Aorta (tissue), 5 donors: ENCODE measurements at regions not wholly inside any gene's neighbourhood (a gene's known extent, or its start where the extent isn't known, plus 50 kb on each side); places are given as distances from the start of the nearest gene placed in this dataset.

Source experiments
- ATAC-seq: fragments of 200-7000 bp; cut with Tn5 transposase; one replicate; pipeline ENCODE4 v1.9.1; 2022; ENCODE audit warnings: moderate library complexity; ENCODE audit not compliant: low FRiP score
- DNase-seq, 2 donors: peaks; one replicate each; pipeline ENCODE4 v3.0.0-alpha.2; 2020
- H3K27ac ChIP-seq, 2 donors: one replicate each; pipeline ENCODE4 v1.5.1; 2013; ENCODE audit warnings: low read length in 2 of 2, mild to moderate bottlenecking in 2 of 2, moderate library complexity in 2 of 2, control low read depth in 1 of 2, inconsistent platforms in 1 of 2, low read depth in 1 of 2
- H3K27me3 ChIP-seq, 2 donors: one replicate each; pipeline ENCODE4 v1.6.1; 2013; ENCODE audit warnings: control low read depth in 1 of 2, low read length in 1 of 2, mild to moderate bottlenecking in 1 of 2, moderate library complexity in 1 of 2; ENCODE audit not compliant: insufficient read depth in 2 of 2, control insufficient read depth in 1 of 2
- H3K36me3 ChIP-seq, 2 donors: one replicate each; pipeline ENCODE4 v1.6.1; 2013; ENCODE audit warnings: control low read depth in 1 of 2, low read length in 1 of 2, mild to moderate bottlenecking in 1 of 2; ENCODE audit not compliant: insufficient read depth in 2 of 2, control insufficient read depth in 1 of 2
- H3K4me1 ChIP-seq, 2 donors: one replicate each; pipeline ENCODE4 v1.6.1; 2013; ENCODE audit warnings: low read length in 2 of 2, control low read depth in 1 of 2, mild to moderate bottlenecking in 1 of 2, moderate library complexity in 1 of 2; ENCODE audit not compliant: insufficient read depth in 2 of 2, control insufficient read depth in 1 of 2
- H3K4me3 ChIP-seq, 2 donors: one replicate each; pipeline ENCODE4 v1.5.1; 2013; ENCODE audit warnings: low read length in 2 of 2, control low read depth in 1 of 2, mild to moderate bottlenecking in 1 of 2
- H3K9me3 ChIP-seq: one replicate; pipeline ENCODE4 v1.6.1; 2013; ENCODE audit warnings: mild to moderate bottlenecking, low read length; ENCODE audit not compliant: control insufficient read depth
- WGBS, 2 donors: extraction: QIAGEN DNeasy Blood & Tissue Kit; methylation state at CpG; one replicate each; pipeline ENCODE4 v1.1.7; 2013; 5-methylcytosine and 5-hydroxymethylcytosine counted together
- intact Hi-C, 2 donors: fragments of 100-400 bp; cut with DNase I; formaldehyde crosslinking; loops; one replicate each; pipeline versions ENCODE4 v1.14.2 to v1.15.0; 2022
- donor health status: healthy with polysubstance abuse.
- donor health status: Bipolar disorder and iron deficiency.
- donor health status: DM: no; HTN: no; CAD: no.
- donor health status: DM: no; HTN: no; CAD: no.
- donor health status: DM: yes; HTN: yes; CAD: no.

DNA sequence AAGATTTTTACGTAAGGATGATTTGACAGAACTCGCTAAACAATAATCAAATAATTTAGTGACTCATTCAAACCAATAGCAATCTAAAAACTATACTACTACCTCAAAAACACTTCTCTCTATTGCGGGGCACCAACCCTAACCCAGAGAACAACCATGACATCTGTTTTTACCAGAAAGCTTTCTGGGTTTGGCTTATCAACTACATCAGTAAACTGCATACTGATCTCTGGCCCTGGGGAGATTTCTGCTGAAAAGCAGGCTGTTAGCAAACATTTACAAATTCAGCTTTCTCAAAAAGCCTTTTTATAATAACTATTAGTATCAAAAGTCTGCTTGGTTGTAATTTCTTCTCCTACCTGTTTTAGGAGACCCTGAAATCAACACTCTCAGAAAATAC lies 144.5 kb upstream of the ZWINT start:
- WGBS, 2 donors = 90 to 92% methylated on average over 3 of the region's 3 CpGs
- no peak for DNase-seq
- ATAC-seq = no peak
- Histone ChIP-seq H3K4me1 (no peaks in the 10 kb centered on the region), H3K27ac (no peak overlapping the region), H3K4me3 (no peak overlapping the region), H3K36me3 (no peaks in the 10 kb centered on the region), H3K9me3 (no peaks in the 10 kb centered on the region), H3K27me3 (no peaks in the 10 kb centered on the region)
- intact Hi-C loops = no loop called here

DNA sequence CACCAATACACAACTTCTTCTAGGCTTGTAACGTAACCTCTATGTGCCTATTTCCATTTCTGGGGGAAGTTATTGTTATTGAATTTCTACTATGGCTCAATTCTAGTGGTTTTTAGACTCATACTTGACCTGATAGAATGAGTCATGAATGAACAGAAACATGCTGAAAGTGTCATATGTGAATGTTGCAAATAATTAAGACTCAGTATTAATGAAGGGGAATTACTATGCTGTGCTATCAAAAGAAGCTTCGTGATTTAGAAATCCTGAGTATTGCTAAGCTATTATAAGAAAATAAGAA lies 135.1 kb upstream of the ZWINT start:
- DNase-seq = no peak
- no peak for ATAC-seq
- Histone ChIP-seq H3K27me3 (no peaks in the 10 kb centered on the region), H3K9me3 (no peaks in the 10 kb centered on the region), H3K4me1 (no peaks in the 10 kb centered on the region), H3K4me3 (no peak overlapping the region), H3K27ac (no peak overlapping the region), H3K36me3 (no peaks in the 10 kb centered on the region)
- WGBS, 2 donors = 74 to 77% methylated on average over 2 of the region's 2 CpGs
- intact Hi-C loops = no loop called here

DNA sequence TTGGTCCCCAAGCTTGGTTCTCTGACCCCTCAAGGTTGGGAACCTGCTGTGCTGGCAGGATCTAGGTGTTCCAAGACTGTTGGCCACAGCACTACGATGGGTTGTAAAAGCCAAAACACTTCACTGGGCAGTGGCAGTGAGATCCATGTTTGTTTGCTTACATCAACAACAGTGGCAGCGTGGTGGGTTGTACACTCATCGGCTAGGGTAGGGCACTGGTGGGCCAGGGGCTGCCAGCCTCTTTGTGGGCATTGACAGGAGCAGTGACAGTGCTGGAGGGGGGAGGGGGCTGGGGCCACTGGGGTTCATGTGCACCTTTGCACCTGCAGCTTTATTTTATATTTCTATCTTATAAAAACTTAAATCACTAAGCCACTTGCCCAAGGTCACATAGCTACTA lies 126.7 kb upstream of the ZWINT start:
- H3K4me1 ChIP-seq = no peaks in the 10 kb centered on the region
- no peak overlapping the region for H3K27ac ChIP-seq
- H3K4me3 ChIP-seq = no peak overlapping the region
- ATAC-seq (no peak), DNase-seq (no peak)
- intact Hi-C loops = no loop called here
- WGBS, 2 donors = 90 to 92% methylated on average over 3 of the region's 3 CpGs
- no peaks in the 10 kb centered on the region for H3K36me3 ChIP-seq
- H3K9me3 ChIP-seq = no peaks in the 10 kb centered on the region
- no peaks in the 10 kb centered on the region for H3K27me3 ChIP-seq

DNA sequence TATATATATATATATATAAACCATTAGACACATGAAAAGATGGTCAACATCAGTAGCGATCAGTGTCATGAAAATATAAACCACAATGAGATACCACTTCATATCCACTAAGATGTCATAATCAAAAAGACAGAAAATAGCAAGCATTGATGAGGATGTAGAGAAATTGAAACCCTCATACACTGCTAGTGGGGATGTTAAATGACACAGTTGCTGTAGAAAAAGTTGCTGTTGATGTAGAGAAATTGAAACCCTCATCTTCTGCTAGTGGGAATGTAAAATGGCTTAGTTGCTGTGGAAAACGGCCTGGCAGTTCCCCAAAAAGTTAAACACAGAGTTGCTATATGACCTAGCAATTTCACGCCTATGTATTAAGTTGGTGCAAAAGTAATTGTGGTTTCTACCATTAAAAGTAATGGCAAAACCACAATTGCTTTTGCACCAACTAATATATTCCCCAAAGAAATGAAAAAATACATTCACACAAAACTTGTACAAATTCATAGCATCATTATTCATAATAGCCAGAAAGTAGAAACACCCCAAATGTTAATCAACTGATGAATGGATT lies 120.5 kb upstream of the ZWINT start:
- WGBS, 2 donors = 62 to 64% methylated on average over 3 of the region's 3 CpGs

DNA sequence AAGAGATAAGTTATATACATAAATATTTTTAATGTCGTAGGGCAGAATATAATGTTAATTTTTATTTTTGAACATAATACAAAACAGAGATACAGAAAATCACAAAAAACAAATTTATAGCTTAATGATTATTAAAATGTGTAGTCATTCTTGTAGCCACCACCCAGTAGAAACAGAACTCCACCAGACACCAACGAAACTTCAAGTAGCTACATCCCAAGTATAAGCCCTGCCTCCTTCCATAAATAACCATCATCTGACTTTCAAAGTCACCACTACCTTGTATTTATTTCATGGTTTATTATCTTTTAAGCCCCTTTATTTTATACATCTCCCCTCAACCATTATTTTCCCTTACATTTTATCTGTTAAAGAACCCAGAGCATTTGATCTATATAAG lies 111.9 kb upstream of the ZWINT start:
- intact Hi-C loops = no loop called here
- no peak for ATAC-seq

More for the DNA sequence above, 120.5 kb upstream of the ZWINT start:
- no peaks in the 10 kb centered on the region for H3K9me3 ChIP-seq
- no peak overlapping the region for H3K4me3 ChIP-seq
- no peaks in the 10 kb centered on the region for H3K27me3 ChIP-seq
- no peaks in the 10 kb centered on the region for H3K4me1 ChIP-seq
- no peak overlapping the region for H3K27ac ChIP-seq
- H3K36me3 ChIP-seq = no peaks in the 10 kb centered on the region
- intact Hi-C loops = no loop called here
- DNase-seq (no peak), ATAC-seq (no peak)

DNA sequence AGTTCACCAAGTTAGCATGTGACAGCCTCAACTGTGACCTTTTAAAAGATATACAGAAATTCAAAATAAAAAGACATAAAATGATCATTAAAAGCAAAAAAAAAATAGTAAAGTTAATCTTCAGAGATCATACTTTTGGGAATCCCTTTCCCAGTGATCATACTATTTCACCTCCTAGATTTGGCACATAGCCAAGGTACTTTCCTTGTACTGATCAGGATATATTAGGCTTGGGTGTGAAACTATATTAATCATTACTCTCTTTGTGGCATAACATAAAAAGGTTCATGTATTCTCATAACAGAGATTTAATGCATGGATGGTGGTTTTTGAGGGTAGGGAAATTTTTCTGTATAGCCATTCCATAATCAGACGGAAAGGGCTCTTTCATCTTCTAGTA lies 109.6 kb upstream of the ZWINT start:
- no peaks in the 10 kb centered on the region for H3K9me3 ChIP-seq
- 50 to 62% methylated on average over 1 of the region's 1 CpG for WGBS, 2 donors
- no peak for DNase-seq
- intact Hi-C loops = no loop called here
- H3K4me3 ChIP-seq = no peak overlapping the region
- no peak overlapping the region for H3K27ac ChIP-seq
- no peaks in the 10 kb centered on the region for H3K36me3 ChIP-seq
- no peaks in the 10 kb centered on the region for H3K4me1 ChIP-seq
- ATAC-seq = no peak
- H3K27me3 ChIP-seq = no peaks in the 10 kb centered on the region

More for the DNA sequence above, 111.9 kb upstream of the ZWINT start:
- Histone ChIP-seq H3K27me3 (no peaks in the 10 kb centered on the region), H3K27ac (no peak overlapping the region), H3K9me3 (no peaks in the 10 kb centered on the region), H3K36me3 (no peaks in the 10 kb centered on the region), H3K4me3 (no peak overlapping the region), H3K4me1 (no peaks in the 10 kb centered on the region)
- no peak for DNase-seq
- 82 to 83% methylated on average over 2 of the region's 2 CpGs for WGBS, 2 donors

DNA sequence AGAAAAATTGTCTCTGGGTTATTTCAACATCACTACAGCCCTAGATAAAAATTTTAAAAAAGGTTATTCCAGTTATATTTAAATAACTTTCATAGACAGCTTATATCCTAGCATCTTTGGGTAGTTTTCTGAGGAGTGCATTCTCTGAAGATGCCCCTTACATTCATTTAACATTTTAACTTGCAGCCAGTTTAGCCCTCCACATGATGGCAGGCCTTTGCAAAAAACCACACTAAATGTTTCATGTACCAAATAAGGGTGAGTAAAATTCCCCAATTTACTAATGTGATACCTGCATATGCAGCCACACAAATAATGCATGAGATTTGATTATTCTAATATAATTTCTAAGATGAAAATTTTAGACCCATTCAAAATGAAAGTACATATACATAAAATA lies 108.4 kb upstream of the ZWINT start:
- no peaks in the 10 kb centered on the region for H3K36me3 ChIP-seq
- intact Hi-C loops = no loop called here
- H3K9me3 ChIP-seq = no peaks in the 10 kb centered on the region
- H3K4me1 ChIP-seq = no peaks in the 10 kb centered on the region
- DNase-seq (no peak), ATAC-seq (no peak)
- H3K27me3 ChIP-seq = no peaks in the 10 kb centered on the region
- no peak overlapping the region for H3K4me3 ChIP-seq
- H3K27ac ChIP-seq = no peak overlapping the region

DNA sequence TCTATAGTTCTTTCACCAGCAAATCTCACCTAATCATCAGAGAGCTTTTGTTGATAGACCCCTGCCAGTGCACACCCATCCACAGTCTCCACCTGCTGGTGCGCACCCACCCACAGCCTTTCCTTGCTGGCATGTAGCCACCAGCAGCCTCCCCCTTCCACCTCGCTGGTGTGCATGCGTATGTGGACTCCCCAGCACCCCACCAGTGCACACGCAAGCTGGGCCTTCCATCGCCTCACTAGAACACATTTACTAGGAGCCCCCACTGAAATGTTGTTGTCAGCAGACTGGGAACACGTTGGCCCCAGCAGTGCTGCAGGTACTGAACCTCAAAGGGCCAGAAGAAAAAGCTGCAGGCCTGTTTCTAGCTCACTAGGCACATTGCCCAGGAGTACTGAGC lies 104.9 kb upstream of the ZWINT start:
- Histone ChIP-seq H3K27me3 (no peaks in the 10 kb centered on the region), H3K4me1 (no peaks in the 10 kb centered on the region), H3K27ac (no peak overlapping the region), H3K36me3 (no peaks in the 10 kb centered on the region), H3K9me3 (no peaks in the 10 kb centered on the region), H3K4me3 (no peak overlapping the region)
- no peak for ATAC-seq
- 88 to 90% methylated on average over 6 of the region's 6 CpGs for WGBS, 2 donors
- DNase-seq = no peak
- intact Hi-C loops = no loop called here

DNA sequence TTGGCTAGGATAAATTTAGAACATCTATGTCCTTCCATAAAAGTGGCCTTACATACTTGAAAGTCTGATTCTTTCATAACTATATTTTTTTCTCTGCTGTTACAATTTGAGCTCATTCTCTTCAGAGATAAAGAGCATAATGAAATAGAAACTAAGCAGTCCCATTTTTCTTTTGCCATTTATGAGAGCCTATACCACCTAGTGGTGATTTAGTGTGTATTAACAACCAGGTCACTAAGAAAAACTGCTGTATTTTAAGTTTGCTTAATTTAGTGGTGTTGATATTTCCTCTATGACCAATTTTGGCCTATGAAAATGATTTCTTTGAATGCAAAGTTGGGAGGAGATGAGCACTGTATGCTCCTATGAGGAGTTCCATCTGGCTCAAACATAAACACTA lies 88.7 kb upstream of the ZWINT start:
- DNase-seq = no peak
- intact Hi-C loops = no loop called here
- Histone ChIP-seq H3K4me1 (no peaks in the 10 kb centered on the region), H3K9me3 (no peaks in the 10 kb centered on the region), H3K36me3 (no peaks in the 10 kb centered on the region), H3K27me3 (no peaks in the 10 kb centered on the region), H3K27ac (no peak overlapping the region), H3K4me3 (no peak overlapping the region)
- no peak for ATAC-seq
